ENCODE measurements at regions not wholly inside any gene's neighbourhood (a gene's known extent, or its start where the extent isn't known, plus 50 kb on each side); places are given as distances from the start of the nearest gene placed in this dataset.

DNA sequence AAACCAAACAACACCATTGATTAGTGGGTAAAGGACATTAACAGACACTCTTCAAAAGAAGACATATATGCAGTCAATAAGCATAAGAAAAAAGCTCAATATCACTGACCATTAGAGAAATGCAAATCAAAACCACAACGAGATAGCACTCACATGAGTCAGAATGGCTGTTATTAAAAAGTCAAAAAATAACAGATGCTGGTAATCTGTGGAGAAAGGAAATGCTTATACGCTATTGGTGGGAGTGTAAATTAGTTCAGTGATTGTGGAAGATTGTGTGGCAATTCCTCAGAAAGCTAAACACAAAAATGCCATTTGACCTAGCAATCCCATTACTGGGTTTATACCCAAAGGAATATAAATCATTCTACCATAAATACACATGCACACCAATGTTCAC, 182.6 kb downstream of the TRPC6 start:
- no peak for DNase-seq

DNA sequence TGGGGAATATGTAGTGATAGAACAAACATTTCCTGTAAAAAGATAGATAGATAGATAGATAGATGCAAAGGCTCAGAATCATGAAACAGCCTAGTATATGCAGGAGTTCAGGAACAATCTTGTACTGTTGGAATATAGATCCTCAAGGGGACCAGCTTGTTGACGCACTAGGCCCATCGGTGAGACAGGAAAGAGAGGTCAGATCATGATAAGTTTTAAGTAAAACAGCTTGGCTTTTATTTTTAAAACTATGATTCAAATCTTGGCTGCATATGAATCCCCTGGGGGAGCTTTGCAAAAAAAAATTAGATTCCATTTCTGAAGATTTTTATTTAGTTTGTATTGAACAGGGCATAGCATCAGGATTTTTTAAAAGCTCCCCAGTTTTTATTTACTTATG, 185.8 kb downstream of the TRPC6 start:
- no peak for DNase-seq

DNA sequence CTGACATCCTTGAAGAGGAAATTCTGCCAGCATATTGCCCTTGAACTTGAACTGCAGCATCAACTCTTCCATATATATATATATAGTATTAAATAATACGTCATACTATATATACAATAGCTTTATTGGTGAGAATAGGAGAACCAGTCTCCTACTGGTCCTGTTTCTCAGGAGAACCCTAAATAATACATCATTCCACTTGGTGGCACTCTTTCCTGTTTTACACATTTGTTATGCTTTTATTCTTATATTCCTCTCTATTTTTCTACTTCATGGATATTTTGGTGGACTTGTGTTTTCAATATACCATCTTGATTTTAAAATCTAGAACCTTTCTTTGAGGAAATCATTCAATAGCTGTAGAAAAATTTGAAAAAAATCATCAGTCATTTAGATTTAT, 193.3 kb downstream of the TRPC6 start:
- peak; percentile 7 for DNase-seq

DNA sequence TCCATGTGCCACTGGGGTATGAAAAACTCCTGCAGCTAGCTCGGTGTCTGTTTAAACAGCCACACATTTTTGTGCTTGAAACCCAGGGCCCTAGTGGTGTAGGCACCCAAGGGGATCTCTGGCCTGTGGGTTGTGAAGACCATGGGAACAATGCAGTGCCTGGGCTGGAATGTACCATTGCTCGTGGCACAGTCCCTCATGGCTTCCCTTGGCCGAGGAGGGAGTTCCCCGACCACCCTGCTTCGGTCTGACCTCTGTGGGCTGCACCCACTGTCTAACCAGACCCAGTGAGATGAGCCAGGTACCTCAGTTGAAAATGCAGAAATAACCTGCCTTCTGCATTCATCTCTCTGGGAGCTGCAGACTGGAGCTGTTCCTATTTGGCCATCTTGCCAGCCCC, 214.0 kb downstream of the TRPC6 start:
- no peak for DNase-seq

DNA sequence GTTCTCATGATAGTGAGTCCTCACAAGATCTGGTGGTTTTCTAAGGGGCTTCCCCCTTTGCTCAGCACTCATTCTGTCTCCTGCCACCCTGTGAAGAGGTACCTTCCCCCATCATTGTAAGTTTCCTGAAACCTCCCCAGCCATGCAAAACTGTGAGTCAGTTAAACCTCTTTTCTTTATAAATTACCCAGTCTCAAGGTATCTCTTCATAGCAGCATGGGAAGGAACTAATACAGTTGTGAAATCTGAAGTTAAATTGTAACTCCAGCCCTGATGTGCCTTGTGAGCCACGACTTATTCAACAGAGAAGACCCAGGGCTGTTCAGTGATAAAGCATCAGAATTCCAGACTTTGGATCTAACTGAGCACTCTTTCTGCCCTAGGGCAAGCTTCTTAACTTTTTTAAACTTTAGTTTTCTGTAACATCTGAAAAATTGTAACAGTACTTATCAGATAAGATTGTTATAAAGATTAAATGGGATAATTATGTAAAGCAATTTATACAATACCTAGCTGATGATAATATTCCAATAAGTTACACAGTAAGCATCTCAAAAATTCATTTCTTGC, 220.0 kb downstream of the TRPC6 start:
- DNase-seq = peak; percentile 31

DNA sequence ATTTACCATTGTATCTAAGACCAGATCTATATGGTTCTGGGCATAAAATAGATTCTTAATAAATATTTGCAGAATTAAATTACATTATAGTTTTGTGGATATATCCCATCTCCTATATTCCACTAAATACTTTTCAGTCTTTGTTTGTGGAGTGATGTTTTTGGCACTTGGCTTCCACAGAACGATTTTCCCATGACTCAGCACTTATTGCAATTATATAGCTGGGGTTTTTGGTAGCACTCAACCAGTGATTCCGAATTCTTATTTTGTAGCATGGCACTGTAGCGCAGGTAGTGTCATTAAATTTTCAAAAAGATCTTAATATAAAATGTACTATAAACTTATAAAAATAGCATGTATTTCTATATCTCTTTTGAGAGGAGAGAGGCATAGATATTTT, 221.2 kb downstream of the TRPC6 start:
- DNase-seq = no peak

DNA sequence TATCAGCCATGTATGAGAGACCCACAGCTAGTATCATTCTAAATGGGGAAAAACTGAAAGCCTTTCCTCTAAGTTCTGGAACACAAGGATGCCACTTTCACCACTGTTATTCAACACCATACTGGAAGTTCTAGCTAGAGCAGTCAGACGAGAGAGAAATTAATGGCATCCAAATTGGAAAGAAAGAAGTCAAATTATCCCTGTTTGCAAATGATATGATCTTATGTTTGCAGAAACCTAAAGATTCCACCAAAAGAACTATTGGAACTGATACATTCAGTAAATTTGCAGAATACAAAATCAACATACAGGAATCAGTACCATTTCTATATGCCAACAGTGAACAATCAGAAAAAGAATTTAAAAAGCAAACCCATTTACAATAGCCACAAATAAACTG, 226.0 kb downstream of the TRPC6 start:
- no peak for DNase-seq

DNA sequence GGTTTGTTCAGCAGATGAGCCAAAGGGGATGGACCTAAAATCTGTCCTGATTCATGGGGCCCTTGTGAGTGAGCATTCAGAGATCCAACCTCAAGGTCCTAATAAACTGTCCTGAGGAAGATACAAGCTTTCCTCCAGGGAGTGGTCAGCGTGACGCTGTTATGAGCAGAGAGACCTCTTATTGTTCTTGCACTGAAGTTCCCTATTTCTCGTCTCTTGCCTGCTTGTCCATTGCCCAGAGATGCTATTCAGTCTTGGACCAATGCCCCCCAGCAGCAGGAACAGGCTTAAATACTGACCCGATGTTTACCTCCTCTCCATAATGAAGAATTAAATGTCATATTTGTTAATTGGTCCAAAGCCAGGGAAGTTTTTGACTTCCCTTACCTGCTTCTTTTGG, 225.2 kb upstream of the PGR start:
- DNase-seq = no peak

DNA sequence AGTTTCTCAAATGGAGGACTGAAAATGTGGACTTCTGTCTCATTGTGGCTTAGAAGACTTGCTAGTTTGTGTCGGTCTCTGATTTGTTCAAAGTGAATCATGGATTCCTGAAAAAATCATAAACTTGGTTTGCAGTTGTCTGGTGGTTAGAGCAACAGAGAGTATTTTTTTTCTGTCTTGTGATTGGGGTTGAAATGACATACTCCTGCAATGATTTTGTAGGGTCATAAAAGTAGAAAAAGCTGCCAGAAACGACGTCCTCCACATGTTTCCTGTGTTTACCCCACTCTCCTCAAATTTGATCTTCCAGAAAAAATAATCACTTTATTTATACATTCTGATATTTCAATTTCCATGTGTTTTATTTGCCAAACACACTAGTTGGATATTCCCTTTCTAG, 219.2 kb upstream of the PGR start:
- DNase-seq = no peak

DNA sequence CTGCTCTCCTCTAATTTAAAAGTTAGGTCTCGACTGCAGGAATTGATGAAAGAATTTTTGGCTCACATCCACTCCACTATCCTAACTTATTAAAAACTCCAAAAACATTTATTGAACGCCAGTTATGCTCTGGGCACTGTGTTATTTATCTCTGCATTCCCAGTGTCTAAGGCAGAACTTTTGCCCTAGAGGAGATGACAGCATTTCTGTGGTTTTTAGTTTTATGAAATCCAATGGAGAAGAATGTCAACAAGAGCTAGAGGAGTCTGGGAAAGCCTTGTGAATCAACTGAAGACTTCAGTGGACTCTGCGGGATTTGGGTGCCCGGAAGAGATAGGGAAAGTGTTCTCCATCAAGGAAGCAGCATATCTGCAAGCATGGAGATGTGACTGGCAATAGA, 217.0 kb upstream of the PGR start:
- no peak for DNase-seq

DNA sequence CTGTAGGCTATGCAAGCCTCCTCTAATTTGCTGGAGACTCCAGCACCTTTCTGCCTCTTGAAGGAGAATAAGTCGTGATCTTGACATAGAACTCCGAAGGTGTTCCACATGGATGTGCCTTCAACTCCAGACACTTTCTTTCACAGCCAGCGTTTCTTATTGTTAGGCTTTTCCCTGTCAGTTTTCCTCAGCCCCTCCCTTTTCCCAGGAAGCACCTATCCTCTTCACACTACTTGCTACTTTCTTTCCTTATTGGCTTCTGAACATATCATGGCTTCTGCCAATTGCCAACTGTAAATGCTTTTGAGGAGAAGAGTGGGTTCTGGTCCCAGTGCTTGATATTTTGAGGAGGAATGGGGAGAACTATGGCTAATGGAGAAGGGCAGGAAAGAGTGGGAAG, 216.3 kb upstream of the PGR start:
- no peak for DNase-seq

DNA sequence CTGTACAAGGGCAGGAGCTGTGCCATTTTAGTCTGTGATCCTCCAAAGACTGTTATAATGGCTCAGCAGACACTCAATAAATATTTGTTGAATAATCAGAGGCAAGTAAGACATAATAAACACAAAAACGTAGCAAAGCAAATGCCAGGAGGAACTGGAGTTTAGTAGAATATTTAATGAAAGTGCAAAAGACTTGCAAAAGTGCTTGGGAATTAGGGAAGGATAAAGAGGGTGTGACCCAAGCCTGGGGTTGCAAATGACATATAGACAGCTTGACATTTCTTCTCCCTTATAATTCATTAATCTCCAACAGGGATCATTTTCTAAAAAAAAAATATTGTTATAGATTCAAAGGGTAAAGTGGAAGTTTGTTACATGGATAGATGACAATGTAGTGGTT, 212.7 kb upstream of the PGR start:
- DNase-seq = no peak

DNA sequence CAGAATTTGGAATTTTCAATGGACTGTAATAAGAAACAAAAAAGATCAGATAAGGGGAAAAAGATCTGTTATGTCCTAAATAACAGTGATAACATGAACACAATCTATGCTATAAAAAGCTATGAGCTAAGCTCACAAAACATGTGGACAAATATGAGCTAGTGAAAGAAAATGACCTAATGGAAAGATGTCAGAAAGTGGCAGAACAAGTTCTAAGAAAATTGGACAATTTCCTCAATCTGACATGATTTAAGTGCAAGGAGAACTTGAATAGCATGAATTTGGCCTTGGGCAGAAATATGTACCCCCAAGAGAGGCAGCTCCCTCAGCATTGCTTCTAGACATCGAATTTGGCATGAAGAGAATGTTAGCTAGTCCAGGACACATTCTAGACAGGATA, 212.0 kb upstream of the PGR start:
- DNase-seq = no peak

DNA sequence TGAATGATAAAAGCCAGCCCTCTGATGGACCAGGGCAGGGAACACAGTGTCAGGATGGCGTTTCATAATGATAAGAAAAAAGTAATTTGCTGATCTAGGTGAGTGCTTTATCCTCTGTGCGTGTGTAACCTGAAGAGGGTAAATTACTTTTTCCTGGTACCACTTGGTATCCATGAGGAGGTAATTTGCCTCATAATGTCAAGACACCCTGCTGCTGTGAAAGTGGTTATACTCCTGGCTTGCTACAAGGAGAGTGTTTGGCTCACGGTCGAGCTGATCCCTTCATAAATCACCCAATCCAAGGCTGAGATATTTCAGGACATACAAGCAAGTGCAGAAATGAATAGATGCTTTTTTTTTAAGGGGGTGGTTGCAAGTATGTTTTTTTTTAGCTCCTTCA, 207.2 kb upstream of the PGR start:
- no peak for DNase-seq

DNA sequence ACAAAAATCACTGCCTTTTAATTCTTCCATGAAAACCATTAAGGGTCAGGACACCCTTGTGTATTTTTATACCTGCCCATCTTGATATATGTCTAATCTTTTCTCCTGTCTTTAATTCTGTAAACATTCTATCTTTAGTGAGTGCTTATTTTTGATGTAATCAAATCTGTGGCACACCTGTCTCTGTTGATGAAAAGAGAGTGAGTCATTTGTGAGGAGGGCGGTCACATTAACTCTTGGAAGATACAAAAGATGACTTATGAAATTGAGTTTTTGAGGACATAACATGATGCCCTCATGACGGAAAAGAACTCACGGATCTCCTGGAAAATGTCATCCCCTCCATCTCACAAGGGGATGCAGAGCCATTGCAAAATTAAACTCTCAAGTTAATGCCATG, 206.5 kb upstream of the PGR start:
- no peak for DNase-seq

DNA sequence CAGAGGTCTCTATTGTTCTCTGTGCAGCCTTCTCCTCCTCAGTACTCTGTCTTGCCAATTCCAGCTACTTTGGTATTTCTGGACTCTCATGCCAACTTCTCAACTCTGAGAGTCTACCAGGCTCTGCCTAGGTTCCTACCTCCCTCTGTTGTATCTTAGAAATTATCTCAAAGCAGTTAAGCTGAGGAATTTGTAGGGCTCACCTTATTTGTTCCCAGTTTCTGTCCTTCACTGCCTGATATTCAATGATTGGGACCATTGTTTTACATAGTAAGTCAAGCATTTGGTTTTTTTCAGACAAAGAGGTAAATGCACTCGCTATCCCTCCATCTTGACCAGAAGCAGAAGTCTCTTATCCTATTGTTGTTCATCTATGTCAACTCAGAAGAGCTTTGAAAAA, 205.0 kb upstream of the PGR start:
- DNase-seq = no peak

DNA sequence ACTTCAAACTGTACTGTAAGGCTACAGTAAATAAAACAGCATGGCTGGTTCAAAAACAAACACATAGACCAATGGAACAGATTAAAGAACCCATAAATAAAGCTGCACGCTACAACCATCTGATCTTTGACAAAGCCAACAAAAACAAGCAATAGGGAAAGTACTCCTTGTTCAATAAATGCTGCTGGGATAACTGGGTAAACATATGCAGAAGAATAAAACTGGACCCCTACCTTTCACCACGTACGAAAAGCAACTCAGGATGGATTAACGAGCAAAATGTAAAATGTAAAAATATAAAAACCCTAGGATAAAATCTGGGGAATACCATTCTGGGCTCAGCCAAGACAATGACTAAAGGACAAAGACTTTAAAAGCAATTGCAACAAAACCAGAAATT, 201.8 kb upstream of the PGR start:
- no peak for DNase-seq

DNA sequence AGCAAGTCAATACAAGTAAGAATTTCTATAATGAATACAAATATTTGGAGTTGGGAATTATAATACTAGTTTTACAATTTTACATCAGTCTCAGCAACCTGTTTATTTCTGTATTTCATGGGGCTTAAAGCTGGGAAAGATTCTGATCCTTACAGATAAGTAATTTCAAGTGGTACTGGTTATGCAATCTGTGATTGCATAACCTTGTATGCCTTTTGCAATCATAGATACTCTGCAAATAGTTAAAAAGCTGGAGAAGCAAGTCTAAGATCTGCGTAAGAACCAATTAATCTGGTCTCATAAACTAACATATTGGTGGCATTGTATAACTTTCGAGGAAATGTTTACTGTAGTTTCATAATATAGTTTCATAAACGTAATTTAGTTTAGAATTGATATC, 198.3 kb upstream of the PGR start:
- no peak for DNase-seq

DNA sequence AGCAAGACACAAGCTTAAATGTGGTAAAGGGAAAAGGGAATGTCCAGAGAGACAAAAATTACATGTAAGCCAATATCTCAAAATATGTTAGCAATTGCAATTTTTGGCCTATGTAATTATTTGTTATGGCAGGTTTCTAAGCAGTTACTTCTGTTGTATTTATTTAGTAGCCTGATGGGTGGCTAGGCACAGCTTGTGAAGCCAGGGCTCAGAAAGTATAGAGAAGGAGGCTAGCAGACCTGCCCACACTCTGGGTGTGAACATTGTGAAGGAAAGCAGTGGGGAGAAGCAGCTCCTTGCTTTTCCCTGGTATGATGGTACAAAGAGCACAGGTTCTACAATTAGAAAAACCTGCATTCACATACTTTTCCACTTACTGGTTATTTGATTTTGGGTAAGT, 196.5 kb upstream of the PGR start:
- DNase-seq = no peak

DNA sequence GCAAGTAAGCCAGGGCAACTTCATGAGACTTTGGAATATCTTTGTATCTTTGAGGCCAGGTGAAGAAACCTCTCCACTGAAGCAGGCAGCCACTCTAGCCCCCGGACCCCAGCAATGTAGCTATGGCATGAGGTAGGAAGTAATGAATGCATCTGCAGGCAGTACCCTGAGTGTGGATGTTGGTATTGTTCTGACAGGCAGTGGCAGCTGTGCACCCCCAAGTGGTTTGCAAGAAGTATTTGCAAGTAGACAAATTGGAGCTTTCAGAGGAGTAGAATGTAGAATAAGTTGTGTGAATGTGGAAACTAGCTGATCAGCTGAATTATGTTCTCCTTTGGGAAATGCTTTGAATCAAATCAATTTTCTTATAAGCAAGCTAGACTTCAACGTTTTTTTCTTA, 194.4 kb upstream of the PGR start:
- DNase-seq = peak; percentile 11

DNA sequence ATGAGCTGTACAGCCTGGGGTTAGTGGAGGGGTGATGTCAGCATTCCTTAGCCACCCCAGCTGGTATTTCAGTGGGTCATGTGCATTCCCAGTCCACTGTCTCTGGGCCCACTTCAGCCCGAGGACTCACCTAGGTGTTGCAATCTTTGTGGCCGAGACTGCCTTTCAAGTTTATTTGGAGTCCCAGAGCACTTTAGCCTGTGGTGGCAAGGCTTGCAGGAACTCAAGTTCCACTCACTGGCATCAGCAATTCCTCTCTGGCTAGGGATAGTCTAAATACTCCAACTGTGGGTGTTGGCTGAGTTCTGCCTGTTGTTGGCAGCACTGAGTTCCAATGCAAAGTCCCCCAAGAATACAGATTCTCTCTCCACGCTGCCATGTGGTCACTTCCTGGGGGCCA, 191.6 kb upstream of the PGR start:
- no peak for DNase-seq

DNA sequence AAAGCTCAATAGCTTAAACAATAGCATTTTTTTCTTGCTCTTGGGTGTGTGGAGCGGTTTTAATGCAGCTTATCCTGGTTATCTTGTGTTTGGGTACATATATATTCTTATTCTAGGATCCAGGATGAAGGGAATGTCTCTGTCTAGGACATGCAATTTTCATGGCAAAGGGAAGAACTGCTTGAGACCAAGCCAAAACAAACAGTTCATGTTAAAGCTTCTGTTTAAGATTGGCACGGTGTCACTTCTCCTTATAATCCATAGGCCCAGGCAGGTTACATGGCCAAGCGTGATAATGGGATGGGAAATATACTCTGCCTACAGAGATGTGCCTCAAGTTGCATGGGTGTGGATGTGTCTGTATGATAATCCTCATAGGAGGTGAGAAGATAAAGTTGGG, 177.1 kb upstream of the PGR start:
- DNase-seq = no peak

DNA sequence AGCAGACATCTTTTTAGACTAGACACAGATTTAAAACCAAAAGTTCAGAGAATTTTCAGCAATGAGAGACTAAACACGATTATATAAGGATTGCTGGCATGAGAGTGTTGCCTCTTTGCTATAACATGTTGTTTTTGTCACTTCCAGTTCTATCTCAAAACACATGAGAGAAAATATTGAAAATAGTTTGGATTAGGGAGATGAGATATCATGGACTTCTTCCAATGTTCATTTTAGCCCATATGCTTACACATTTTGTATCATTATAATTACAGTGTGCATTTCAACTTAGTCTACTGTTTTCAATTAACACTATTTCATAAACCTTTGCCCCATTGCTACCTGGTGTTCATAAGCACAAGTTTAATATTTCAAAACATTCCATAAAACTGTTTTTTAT, 175.9 kb upstream of the PGR start:
- DNase-seq = no peak

DNA sequence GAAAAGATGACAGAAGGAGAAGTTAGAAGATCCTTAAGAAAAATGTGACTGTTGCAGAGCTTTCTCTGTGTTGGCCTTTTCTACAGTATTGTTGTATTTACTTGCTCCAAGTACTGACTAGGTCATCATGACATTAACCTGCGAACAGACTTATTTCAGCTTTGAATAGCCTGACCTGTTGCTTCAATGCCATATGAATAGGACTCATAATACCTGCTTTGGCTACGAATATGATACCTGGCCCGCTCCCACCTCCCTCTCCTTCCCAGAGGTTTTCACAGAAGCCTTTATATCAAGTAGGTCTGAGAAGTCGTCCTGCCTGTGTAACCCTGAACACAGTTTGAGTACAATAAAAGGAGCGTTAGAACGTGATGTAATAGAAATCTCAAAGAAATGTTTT, 169.6 kb upstream of the PGR start:
- no peak for DNase-seq

DNA sequence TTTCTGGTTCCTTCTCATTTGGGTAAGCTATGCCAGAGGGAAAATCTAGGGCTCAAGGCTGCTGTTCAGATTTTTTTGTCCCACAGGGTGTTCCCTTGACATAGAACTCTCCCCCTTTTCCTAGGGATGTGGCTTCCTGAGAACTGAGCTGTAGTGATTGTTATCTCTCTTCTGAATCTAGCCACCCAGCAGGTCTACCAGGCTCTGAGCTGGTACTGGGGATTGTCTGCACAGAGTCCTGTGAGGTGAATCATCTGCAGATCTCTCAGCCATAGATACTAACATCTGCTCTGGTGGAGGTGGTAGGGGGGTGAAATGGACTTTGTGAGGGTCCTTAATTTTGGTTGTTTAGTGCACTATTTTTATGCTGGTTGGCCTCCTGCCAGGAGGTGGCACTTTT, 167.3 kb upstream of the PGR start:
- no peak for DNase-seq

DNA sequence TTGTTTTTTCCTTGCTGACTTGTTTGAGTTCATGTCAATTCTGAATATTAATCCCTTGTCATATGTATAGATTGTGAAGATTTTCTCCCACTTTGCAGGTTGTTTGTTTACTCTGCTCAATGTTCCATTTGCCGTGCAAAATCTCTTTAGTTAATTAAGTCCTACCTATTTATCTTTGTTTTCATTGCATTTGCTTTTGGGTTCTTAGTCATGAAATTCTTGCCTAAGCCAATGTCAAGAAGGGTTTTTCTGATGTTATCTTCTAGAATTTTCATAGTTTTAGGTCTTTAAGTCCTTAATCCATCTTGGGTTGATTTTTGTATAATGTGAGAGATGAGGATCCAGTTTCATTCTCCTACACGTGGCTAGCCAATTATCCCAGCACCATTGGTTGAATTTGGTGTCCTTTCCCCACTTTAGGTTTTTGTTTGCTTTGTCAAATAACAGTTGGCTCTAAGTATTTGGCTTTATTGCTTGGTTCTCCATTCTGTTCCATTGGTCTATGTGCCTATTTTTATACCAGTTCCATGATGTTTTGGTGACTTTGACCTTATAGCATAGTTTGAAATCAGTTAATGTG, 163.1 kb upstream of the PGR start:
- no peak for DNase-seq

All from kidney glomerular epithelial cell (primary cell).